Prostate gland (tissue), 2 donors: ENCODE measurements at regions not wholly inside any gene's neighbourhood (a gene's known extent, or its start where the extent isn't known, plus 50 kb on each side); places are given as distances from the start of the nearest gene placed in this dataset.
"Not testable (repeated sequence)": the region's sequence is repeated elsewhere in the genome, so short reads cannot be mapped to it uniquely, and the experiment has no call there.

ENCODE experiments used
- POLR2A ChIP-seq: fragments of 450-650 bp; IDR thresholded peaks from one replicate; pipeline ENCODE4 v1.6.1; 2016; ENCODE audit warnings: antibody characterized with exemption, mild to moderate bottlenecking
- POLR2AphosphoS5 ChIP-seq: sonication (generic); formaldehyde crosslinking; IDR thresholded peaks from one replicate; pipeline ENCODE4 v1.6.1; 2017; ENCODE audit warnings: antibody characterized with exemption
- TF ChIP-seq, protein P1 (sequence below), 4 experiments: fragments of 200-600 bp in 2 of 4; fragments of 450-650 bp in 2 of 4; sonication (generic) in 2 of 4; IDR thresholded peaks; 1 replicate in 3 of 4; 2 replicates in 1 of 4; pipeline ENCODE4 v1.5.1; 2016 to 2019; ENCODE audit warnings: antibody characterized with exemption in 4 of 4, mild to moderate bottlenecking in 2 of 4, moderate library complexity in 2 of 4

- not testable (repeated sequence) for TF ChIP-seq POLR2A, POLR2AphosphoS5
- TF ChIP-seq, protein P1, sequence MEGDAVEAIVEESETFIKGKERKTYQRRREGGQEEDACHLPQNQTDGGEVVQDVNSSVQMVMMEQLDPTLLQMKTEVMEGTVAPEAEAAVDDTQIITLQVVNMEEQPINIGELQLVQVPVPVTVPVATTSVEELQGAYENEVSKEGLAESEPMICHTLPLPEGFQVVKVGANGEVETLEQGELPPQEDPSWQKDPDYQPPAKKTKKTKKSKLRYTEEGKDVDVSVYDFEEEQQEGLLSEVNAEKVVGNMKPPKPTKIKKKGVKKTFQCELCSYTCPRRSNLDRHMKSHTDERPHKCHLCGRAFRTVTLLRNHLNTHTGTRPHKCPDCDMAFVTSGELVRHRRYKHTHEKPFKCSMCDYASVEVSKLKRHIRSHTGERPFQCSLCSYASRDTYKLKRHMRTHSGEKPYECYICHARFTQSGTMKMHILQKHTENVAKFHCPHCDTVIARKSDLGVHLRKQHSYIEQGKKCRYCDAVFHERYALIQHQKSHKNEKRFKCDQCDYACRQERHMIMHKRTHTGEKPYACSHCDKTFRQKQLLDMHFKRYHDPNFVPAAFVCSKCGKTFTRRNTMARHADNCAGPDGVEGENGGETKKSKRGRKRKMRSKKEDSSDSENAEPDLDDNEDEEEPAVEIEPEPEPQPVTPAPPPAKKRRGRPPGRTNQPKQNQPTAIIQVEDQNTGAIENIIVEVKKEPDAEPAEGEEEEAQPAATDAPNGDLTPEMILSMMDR (IDR thresholded peaks at IDR 0.05), result not testable (repeated sequence)
Measured at GRCh38 chr3:103297502-103297901, 862.7 kb downstream of the ZPLD1 start.
